IMR-90 (cell line): ENCODE measurements at regions not wholly inside any gene's neighbourhood (a gene's known extent, or its start where the extent isn't known, plus 50 kb on each side); places are given as distances from the start of the nearest gene placed in this dataset.

Experiments
- MAFK ChIP-seq: IDR thresholded peaks from 2 replicates; pipeline ENCODE4 v1.6.1; 2012; ENCODE audit warnings: low read depth, low read length, improper control_type of control experiment
- POLR2A ChIP-seq: IDR thresholded peaks from 2 replicates; pipeline ENCODE4 v1.6.1; 2012; ENCODE audit warnings: mild to moderate bottlenecking, low read depth, low read length
- RAD21 ChIP-seq: IDR thresholded peaks from 2 replicates; pipeline ENCODE4 v1.6.1; 2012; ENCODE audit warnings: low read length, improper control_type of control experiment
- RCOR1 ChIP-seq: IDR thresholded peaks from 2 replicates; pipeline ENCODE4 v1.6.1; 2012; ENCODE audit warnings: mild to moderate bottlenecking, low read length, improper control_type of control experiment; ENCODE audit not compliant: insufficient replicate concordance
- SMC3 ChIP-seq: fragments of 150-350 bp; IDR thresholded peaks from 2 replicates; pipeline ENCODE4 v1.6.1; 2016; ENCODE audit warnings: low read depth, mild to moderate bottlenecking, antibody characterized with exemption, low read length, moderate library complexity
- TF ChIP-seq, protein P1 (sequence below): conservative IDR thresholded peaks from 2 replicates; pipeline ENCODE4 v1.5.1; 2012; ENCODE audit warnings: mild to moderate bottlenecking, low read depth, low read length, improper control_type of control experiment

DNA sequence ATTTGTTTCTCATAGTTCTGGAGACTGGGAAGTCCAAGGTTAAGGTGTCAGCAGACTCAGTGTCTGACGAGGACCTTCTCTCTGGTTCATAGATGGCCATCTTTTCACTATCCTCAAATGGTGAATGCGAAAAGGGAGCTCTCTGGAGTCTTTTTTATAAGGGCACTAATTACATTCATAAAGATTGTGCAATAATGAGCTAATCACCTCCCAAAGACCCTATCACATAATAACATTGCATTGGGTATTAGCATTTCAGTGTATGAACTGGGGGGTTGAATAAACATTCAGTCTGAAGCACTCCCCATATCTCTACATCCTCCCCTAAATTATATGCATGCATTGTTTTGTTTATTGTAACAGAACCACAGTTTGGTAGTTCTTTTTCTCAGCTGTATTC is 1086.5 kb downstream of the CDH11 start:
- TF ChIP-seq, protein P1, sequence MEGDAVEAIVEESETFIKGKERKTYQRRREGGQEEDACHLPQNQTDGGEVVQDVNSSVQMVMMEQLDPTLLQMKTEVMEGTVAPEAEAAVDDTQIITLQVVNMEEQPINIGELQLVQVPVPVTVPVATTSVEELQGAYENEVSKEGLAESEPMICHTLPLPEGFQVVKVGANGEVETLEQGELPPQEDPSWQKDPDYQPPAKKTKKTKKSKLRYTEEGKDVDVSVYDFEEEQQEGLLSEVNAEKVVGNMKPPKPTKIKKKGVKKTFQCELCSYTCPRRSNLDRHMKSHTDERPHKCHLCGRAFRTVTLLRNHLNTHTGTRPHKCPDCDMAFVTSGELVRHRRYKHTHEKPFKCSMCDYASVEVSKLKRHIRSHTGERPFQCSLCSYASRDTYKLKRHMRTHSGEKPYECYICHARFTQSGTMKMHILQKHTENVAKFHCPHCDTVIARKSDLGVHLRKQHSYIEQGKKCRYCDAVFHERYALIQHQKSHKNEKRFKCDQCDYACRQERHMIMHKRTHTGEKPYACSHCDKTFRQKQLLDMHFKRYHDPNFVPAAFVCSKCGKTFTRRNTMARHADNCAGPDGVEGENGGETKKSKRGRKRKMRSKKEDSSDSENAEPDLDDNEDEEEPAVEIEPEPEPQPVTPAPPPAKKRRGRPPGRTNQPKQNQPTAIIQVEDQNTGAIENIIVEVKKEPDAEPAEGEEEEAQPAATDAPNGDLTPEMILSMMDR, result no peak
- no peak for TF ChIP-seq MAFK
- TF ChIP-seq POLR2A, result no peak
- no peak for TF ChIP-seq SMC3
- no peak for TF ChIP-seq RAD21
- TF ChIP-seq RCOR1, result no peak
